BLaER1 treated with 17β-estradiol and CSF1 and Interleukin-3, amounts not matched to agents 10 nM and 100 nM (cell line): ENCODE measurements at regions not wholly inside any gene's neighbourhood (a gene's known extent, or its start where the extent isn't known, plus 50 kb on each side); places are given as distances from the start of the nearest gene placed in this dataset.

Source experiments
- H3K27ac ChIP-seq, 11 experiments: shearing (Covaris generic); formaldehyde crosslinking; 2 replicates each; pipeline ENCODE4 v1.8.1; 2022
- H3K27me3 ChIP-seq, 11 experiments: shearing (Covaris generic); formaldehyde crosslinking; 2 replicates each; pipeline ENCODE4 v1.8.1; 2022
- H3K36me3 ChIP-seq, 11 experiments: shearing (Covaris generic); formaldehyde crosslinking; 2 replicates each; pipeline ENCODE4 v1.8.1; 2022
- H3K4me1 ChIP-seq, 10 experiments: shearing (Covaris generic); formaldehyde crosslinking; 2 replicates each; pipeline ENCODE4 v1.8.1; 2022
- H3K4me2 ChIP-seq, 11 experiments: shearing (Covaris generic); formaldehyde crosslinking; 2 replicates each; pipeline ENCODE4 v1.8.1; 2022
- H3K4me3 ChIP-seq, 10 experiments: shearing (Covaris generic); formaldehyde crosslinking; 2 replicates each; pipeline ENCODE4 v1.8.1; 2022
- H3K9ac ChIP-seq, 11 experiments: shearing (Covaris generic); formaldehyde crosslinking; 2 replicates each; pipeline ENCODE4 v1.8.1; 2022
- H3K9me3 ChIP-seq, 11 experiments: shearing (Covaris generic); formaldehyde crosslinking; replicated peaks in 1 of 11; 2 replicates each; pipeline ENCODE4 v1.8.1; 2022
- H4K20me1 ChIP-seq, 11 experiments: shearing (Covaris generic); formaldehyde crosslinking; 2 replicates each; pipeline ENCODE4 v1.8.1; 2022
- Cebpa-rat ChIP-seq, 11 experiments: shearing (Covaris generic); IDR thresholded peaks; 2 replicates each; pipeline ENCODE4 v1.8.1; 2022

DNA sequence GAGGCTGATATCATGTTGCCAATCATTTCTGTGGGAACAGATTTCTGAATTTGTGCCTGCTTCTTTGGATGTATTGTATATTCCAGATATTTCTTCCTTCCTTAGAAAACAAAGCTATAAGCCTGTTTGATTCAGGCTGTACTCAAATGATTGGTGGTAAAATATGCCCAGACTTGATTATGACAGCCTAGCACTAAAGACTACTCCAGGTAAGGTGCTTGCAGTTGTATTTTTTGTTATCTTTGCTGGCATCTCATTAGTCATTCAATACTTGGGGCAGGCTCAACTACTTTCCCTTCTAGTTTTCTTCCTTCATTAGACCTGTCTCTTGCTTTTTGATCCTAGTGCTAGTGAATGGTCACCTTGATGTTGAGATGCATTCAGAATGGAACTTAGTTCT is 90.6 kb downstream of the ZNF518B start:
- Histone ChIP-seq H3K4me3 (no peak overlapping the region), H3K27ac (no peak overlapping the region), H3K4me1 (peaks cover 0 to 7% (median 0%) of the 10 kb centered on the region in 10 experiments; a peak in 4 of 20 replicates), H3K4me2 (no peak overlapping the region), H3K36me3 (no peaks in the 10 kb centered on the region), H3K27me3 (no peaks in the 10 kb centered on the region), H3K9me3 (no peaks in the 10 kb centered on the region), H4K20me1 (no peaks in the 10 kb centered on the region), H3K9ac (no peak overlapping the region)
- no peak for TF ChIP-seq Cebpa-rat (IDR thresholded peaks at IDR 0.05)

DNA sequence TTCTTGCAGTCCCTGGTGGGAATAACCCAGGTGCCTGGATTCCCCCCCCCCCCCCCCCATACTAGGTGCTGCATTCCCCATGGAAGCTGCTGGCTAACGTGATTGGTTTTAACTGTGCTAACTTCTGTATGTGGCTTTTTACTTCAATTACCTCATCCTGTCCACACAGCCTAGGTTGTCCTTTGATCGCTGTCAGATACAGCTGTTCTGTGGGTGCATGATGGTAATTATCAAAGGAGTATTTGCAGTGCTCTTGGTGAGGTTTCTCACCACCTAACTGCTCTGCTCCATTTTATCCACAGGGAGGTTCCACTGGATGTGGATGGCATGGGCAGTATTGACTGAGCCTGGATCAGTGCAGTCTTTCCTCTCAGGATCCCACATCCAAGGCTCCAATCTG is 93.0 kb downstream of the ZNF518B start:
- H3K4me2 ChIP-seq, result no peak overlapping the region
- H3K27me3 ChIP-seq, result no peaks in the 10 kb centered on the region
- no peak overlapping the region for H3K4me3 ChIP-seq
- no peak overlapping the region for H3K9ac ChIP-seq
- no peaks in the 10 kb centered on the region for H3K36me3 ChIP-seq
- no peaks in the 10 kb centered on the region for H4K20me1 ChIP-seq
- no peaks in the 10 kb centered on the region for H3K4me1 ChIP-seq
- no peak for TF ChIP-seq Cebpa-rat (IDR thresholded peaks at IDR 0.05)
- H3K27ac ChIP-seq, result no peak overlapping the region
- H3K9me3 ChIP-seq, result no peaks in the 10 kb centered on the region

DNA sequence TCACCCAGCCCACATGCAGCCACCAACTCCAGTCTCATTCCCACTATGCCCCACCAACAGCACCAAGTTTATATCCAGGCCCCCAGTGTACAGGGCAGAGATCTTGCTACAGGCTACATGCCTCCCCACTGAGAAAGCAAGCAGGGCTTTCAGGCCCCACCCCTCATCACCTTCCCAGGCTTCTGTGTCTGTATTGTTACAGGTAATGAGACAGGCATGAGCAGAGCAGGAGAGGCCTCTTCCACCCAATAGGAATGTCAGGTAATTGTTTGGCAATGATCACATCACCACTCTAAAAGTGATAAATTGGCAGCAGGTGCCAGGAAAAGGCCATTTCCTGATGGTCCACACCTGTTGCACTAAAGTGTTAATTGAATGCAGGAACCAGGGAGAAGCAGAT is 102.5 kb downstream of the ZNF518B start:
- H3K4me2 ChIP-seq, result no peak overlapping the region
- H3K27ac ChIP-seq, result no peak overlapping the region
- no peak for TF ChIP-seq Cebpa-rat (IDR thresholded peaks at IDR 0.05)
- no peaks in the 10 kb centered on the region for H3K4me1 ChIP-seq
- H3K27me3 ChIP-seq, result no peaks in the 10 kb centered on the region
- 0 out of 22 replicates have a peak, but pooled peaks cover 0 to 6% (median 0%) of the 10 kb centered on the region in 11 experiments for H3K9me3 ChIP-seq
- H3K4me3 ChIP-seq, result no peak overlapping the region
- H4K20me1 ChIP-seq, result no peaks in the 10 kb centered on the region
- H3K9ac ChIP-seq, result no peak overlapping the region
- H3K36me3 ChIP-seq, result no peaks in the 10 kb centered on the region

DNA sequence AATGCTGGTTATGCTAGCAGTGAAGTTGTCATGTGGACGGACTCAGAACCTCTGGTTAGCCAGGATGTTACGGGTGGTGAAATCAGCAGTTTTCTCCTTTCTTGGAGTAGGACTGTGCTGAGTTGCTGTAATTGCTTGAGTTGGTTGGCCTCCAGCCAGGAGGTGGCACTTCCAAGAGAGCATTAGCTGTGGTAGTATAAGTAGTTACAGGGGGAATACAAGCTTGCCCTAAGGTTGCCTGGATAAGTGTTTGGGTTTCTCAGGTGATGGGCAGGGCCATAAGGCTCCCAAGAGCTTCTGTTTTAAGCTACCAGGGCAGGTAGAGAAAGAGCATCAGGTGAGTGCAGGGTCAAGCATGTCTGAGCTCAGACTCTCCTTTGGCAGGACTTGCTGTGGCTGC is 103.0 kb downstream of the ZNF518B start:
- no peak overlapping the region for H3K4me3 ChIP-seq

DNA sequence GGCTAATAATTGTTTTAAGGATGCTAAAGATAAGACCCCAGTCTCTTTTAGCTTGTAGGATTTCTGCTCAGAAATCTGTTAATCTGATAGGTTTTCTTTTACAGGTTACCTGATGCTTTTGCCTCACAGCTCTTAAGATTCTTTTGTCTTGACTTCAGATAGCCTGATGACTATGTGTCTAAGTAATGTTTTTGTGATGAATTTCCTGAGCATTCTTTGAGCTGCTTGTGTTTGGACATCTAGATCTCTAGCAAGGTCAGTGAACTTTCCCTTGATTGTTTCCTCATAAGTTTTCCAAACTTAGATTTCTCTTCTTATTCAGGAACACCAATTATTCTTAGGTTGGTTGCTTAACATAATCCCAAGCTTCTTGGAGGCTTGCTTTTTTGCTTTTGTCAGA is 104.1 kb downstream of the ZNF518B start:
- no peaks in the 10 kb centered on the region for H3K4me1 ChIP-seq

More for the DNA sequence above, 103.0 kb downstream of the ZNF518B start:
- no peaks in the 10 kb centered on the region for H4K20me1 ChIP-seq
- no peak for TF ChIP-seq Cebpa-rat (IDR thresholded peaks at IDR 0.05)
- H3K27me3 ChIP-seq, result no peaks in the 10 kb centered on the region
- no peak overlapping the region for H3K4me2 ChIP-seq
- 0 out of 22 replicates have a peak, but pooled peaks cover 0 to 6% (median 0%) of the 10 kb centered on the region in 11 experiments for H3K9me3 ChIP-seq
- H3K9ac ChIP-seq, result no peak overlapping the region
- H3K27ac ChIP-seq, result no peak overlapping the region
- no peaks in the 10 kb centered on the region for H3K4me1 ChIP-seq
- H3K36me3 ChIP-seq, result no peaks in the 10 kb centered on the region

DNA sequence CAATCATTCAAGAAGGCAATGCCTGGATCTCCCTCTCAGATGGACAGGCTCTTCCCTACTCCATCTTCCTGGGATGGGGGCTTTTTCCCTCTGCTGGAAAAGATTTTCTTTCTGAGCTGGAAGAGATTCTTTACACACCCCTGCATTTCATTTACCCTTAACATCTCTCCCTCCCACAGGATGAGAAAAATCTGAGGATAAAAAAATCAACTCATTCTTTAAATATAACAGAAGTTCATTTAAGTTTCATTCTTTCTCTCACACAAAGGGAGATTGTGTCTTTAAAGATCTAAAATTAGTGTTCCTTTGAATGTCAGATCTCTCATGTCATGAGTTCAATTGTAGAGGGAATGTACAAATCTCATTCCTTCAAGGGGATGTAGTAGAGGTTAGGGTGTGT is 109.0 kb downstream of the ZNF518B start:
- no peaks in the 10 kb centered on the region for H3K27me3 ChIP-seq
- H3K4me2 ChIP-seq, result peak overlapping the region in 1 of 11 experiments; percentile 19; a peak in 1 of 22 replicates
- no peaks in the 10 kb centered on the region for H4K20me1 ChIP-seq
- H3K27ac ChIP-seq, result no peak overlapping the region
- H3K4me3 ChIP-seq, result no peak overlapping the region
- 0 out of 22 replicates have a peak, but pooled peaks cover 0 to 4% (median 0%) of the 10 kb centered on the region in 11 experiments for H3K9me3 ChIP-seq
- H3K9ac ChIP-seq, result no peak overlapping the region
- 0 out of 20 replicates have a peak, but pooled peaks cover 0 to 10% (median 0%) of the 10 kb centered on the region in 10 experiments for H3K4me1 ChIP-seq
- no peak for TF ChIP-seq Cebpa-rat (IDR thresholded peaks at IDR 0.05)
- no peaks in the 10 kb centered on the region for H3K36me3 ChIP-seq

More for the DNA sequence above, 104.1 kb downstream of the ZNF518B start:
- 0 out of 22 replicates have a peak, but pooled peaks cover 0 to 6% (median 0%) of the 10 kb centered on the region in 11 experiments for H3K9me3 ChIP-seq
- H3K4me3 ChIP-seq, result no peak overlapping the region
- no peak overlapping the region for H3K9ac ChIP-seq
- no peak for TF ChIP-seq Cebpa-rat (IDR thresholded peaks at IDR 0.05)
- H3K4me2 ChIP-seq, result no peak overlapping the region
- H3K27me3 ChIP-seq, result no peaks in the 10 kb centered on the region
- H3K36me3 ChIP-seq, result no peaks in the 10 kb centered on the region
- no peak overlapping the region for H3K27ac ChIP-seq
- no peaks in the 10 kb centered on the region for H4K20me1 ChIP-seq

DNA sequence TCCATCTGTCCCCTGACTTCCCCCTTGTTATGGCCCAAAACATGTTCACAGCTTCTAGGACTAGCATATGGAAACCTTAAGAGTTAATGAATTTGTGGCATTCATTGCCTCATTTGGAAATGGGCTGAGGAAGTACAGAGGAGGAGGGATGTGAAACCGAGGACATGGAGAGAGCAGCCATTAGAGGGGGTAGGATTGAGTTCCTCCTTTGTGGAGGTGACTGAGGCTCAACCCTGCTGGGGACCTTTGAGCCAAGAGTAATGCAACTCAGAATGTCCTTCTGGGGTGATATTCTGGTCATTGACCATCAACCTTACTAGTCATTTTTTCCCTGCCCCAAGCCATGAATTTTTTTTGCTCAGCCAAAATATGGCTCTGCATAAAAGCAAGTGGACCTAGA is 109.4 kb downstream of the ZNF518B start:
- Histone ChIP-seq H3K9me3 (no peaks in the 10 kb centered on the region), H3K9ac (no peak overlapping the region), H3K36me3 (no peaks in the 10 kb centered on the region), H3K4me1 (0 out of 20 replicates have a peak, but pooled peaks cover 0 to 10% (median 0%) of the 10 kb centered on the region in 10 experiments), H3K4me3 (no peak overlapping the region), H4K20me1 (no peaks in the 10 kb centered on the region), H3K4me2 (peak overlapping the region in 1 of 11 experiments; percentile 19; a peak in 1 of 22 replicates), H3K27me3 (no peaks in the 10 kb centered on the region), H3K27ac (no peak overlapping the region)
- TF ChIP-seq Cebpa-rat (IDR thresholded peaks at IDR 0.05), result no peak

DNA sequence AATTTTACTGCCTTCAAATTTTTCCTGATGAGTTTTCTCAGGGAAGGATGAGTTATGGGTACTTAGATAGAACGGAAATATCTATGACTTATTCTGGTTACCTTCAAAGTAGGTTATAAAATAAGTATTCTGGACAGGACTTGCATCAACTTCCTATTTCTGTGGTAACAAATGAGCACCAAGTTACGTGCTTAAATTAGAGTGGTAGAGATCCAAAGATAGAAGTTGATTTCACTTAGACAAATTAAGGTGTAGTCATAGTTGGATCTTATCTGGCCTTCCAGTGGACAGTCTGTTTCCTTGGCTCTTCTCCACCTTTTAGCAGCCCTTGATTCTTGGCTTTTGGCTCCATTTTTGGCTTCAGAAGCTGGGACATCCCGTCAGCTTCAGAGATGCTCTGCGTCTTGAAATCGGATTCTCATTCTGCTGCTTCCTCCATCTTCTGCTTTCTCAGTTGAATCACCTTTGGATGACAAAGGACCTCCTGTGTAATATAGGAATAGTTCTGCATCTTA is 109.9 kb downstream of the ZNF518B start:
- H3K36me3 ChIP-seq, result no peaks in the 10 kb centered on the region
- H3K4me1 ChIP-seq, result 0 out of 20 replicates have a peak, but pooled peaks cover 0 to 10% (median 0%) of the 10 kb centered on the region in 10 experiments
- H3K27me3 ChIP-seq, result no peaks in the 10 kb centered on the region
- H3K4me3 ChIP-seq, result no peak overlapping the region
- H3K27ac ChIP-seq, result no peak overlapping the region
- no peaks in the 10 kb centered on the region for H4K20me1 ChIP-seq
- peak overlapping the region in 1 of 11 experiments; percentile 19; a peak in 1 of 22 replicates for H3K4me2 ChIP-seq
- no peak for TF ChIP-seq Cebpa-rat (IDR thresholded peaks at IDR 0.05)
- no peak overlapping the region for H3K9ac ChIP-seq
- no peaks in the 10 kb centered on the region for H3K9me3 ChIP-seq

DNA sequence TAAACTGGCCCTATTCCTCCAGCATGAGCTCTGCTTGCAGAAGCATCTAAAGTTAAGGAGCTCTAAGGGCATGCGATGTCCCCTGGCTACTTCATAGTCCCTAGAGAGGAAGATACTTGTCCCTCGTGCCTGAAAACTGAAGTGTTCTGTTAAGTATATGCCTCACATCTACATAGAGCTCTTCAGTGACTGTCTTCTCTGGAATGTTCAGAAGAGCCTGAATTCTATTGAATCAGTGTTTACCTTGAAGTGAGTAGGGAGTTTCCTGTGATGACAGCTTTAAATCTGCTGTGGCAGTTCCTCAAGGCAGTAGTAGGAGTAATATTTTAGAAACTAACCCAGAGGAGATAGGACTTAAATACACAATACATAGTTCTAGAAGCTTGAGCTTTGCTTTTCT is 111.2 kb downstream of the ZNF518B start:
- Histone ChIP-seq H3K36me3 (no peaks in the 10 kb centered on the region), H3K27ac (no peak overlapping the region), H3K4me2 (no peak overlapping the region), H3K4me3 (no peak overlapping the region), H3K4me1 (0 out of 20 replicates have a peak, but pooled peaks cover 0 to 10% (median 0%) of the 10 kb centered on the region in 10 experiments), H3K9me3 (no peaks in the 10 kb centered on the region), H3K27me3 (no peaks in the 10 kb centered on the region), H4K20me1 (no peaks in the 10 kb centered on the region), H3K9ac (no peak overlapping the region)
- no peak for TF ChIP-seq Cebpa-rat (IDR thresholded peaks at IDR 0.05)

DNA sequence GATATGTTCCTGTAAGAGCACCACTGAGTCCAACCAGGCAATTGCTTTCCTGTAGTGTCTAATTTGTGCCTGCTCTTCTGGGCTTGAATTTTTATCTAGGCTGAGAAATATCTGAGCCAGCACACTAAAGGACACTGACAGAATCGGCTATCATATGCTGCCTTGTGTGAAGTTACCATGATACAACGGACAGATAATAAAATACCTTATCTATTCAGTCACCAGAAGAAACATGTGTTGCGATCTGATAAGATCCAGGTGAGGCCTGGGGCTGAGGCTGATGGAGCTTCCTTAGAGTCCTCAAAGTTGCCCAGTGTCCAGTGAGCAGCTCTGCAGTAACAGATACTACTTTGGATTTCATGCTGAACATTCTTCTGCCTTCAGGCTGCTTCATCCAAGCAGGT is 111.8 kb downstream of the ZNF518B start:
- TF ChIP-seq Cebpa-rat (IDR thresholded peaks at IDR 0.05), result no peak
- H3K27ac ChIP-seq, result no peak overlapping the region

More for the DNA sequence above, 111.8 kb downstream of the ZNF518B start:
- H3K4me3 ChIP-seq, result no peak overlapping the region
- no peak overlapping the region for H3K4me2 ChIP-seq
- no peak overlapping the region for H3K9ac ChIP-seq
- H3K36me3 ChIP-seq, result no peaks in the 10 kb centered on the region
- no peaks in the 10 kb centered on the region for H4K20me1 ChIP-seq
- H3K27me3 ChIP-seq, result no peaks in the 10 kb centered on the region
- no peaks in the 10 kb centered on the region for H3K9me3 ChIP-seq
- H3K4me1 ChIP-seq, result 0 out of 20 replicates have a peak, but pooled peaks cover 0 to 10% (median 0%) of the 10 kb centered on the region in 10 experiments
